SK-N-SH (cell line): ENCODE measurements at regions not wholly inside any gene's neighbourhood (a gene's known extent, or its start where the extent isn't known, plus 50 kb on each side); places are given as distances from the start of the nearest gene placed in this dataset.

Experiments used
- CTCF ChIA-PET: fragments of 300-600, 350-600 bp; formaldehyde crosslinking; extraction: SDS; loops from one replicate; lab custom pipeline; 2021; lab: Yijun Ruan, JAX
- POLR2A ChIA-PET: fragments of 350-600 bp; sonication (Branson Sonifier 250); formaldehyde crosslinking; extraction: SDS; loops from one replicate; lab custom pipeline; 2020; ENCODE audit warnings: antibody characterized with exemption, inconsistent platforms; lab: Yijun Ruan, JAX
- DNase-seq: peaks from one replicate; pipeline ENCODE4 v3.0.0; 2012
- H2AFZ ChIP-seq: fragments of 200-600 bp; sonication (generic); 2 replicates; pipeline ENCODE4 v1.8.1; 2016; ENCODE audit warnings: antibody characterized with exemption, mild to moderate bottlenecking, low read depth
- H3F3A ChIP-seq: fragments of 200-600 bp; sonication (generic); replicated peaks from 2 replicates; pipeline ENCODE3; 2016; ENCODE audit warnings: antibody characterized with exemption, mild to moderate bottlenecking; ENCODE audit not compliant: insufficient read depth
- H3K27ac ChIP-seq, 2 experiments: fragments of 200-500 bp in 1 of 2; fragments of 200-600 bp in 1 of 2; sonication (Bioruptor generic) in 1 of 2; sonication (generic), shearing (Covaris generic) in 1 of 2; 2 replicates each; pipeline versions ENCODE4 v1.5.1 to v1.6.1; 2014 to 2016; ENCODE audit warnings: low read depth in 2 of 2, inconsistent platforms in 1 of 2, low read length in 1 of 2, mild to moderate bottlenecking in 1 of 2, mixed read lengths in 1 of 2
- H3K27me3 ChIP-seq: fragments of 200-600 bp; sonication (generic), shearing (Covaris generic); 2 replicates; pipeline ENCODE4 v1.6.1; 2016; ENCODE audit warnings: mixed run types; ENCODE audit not compliant: insufficient read depth
- H3K36me3 ChIP-seq, 2 experiments: fragments of 200-500 bp in 1 of 2; fragments of 200-600 bp in 1 of 2; sonication (Bioruptor generic) in 1 of 2; sonication (generic) in 1 of 2; replicated peaks in 1 of 2; 2 replicates each; pipeline versions ENCODE3 to v1.5.1; 2014 to 2016; ENCODE audit warnings: low read length in 1 of 2, mild to moderate bottlenecking in 1 of 2; ENCODE audit not compliant: insufficient read depth in 2 of 2, control insufficient read depth in 1 of 2
- H3K4me1 ChIP-seq, 2 experiments: fragments of 200-500 bp in 1 of 2; fragments of 200-600 bp in 1 of 2; sonication (Bioruptor generic) in 1 of 2; sonication (generic), shearing (Covaris generic) in 1 of 2; 2 replicates each; pipeline versions ENCODE4 v1.5.1 to v1.6.1; 2014 to 2016; ENCODE audit warnings: low read depth in 1 of 2, low read length in 1 of 2, mixed run types in 1 of 2; ENCODE audit not compliant: insufficient read depth in 2 of 2, control insufficient read depth in 1 of 2
- H3K4me2 ChIP-seq: fragments of 200-600 bp; sonication (generic), shearing (Covaris generic); 2 replicates; pipeline ENCODE4 v1.6.1; 2017; ENCODE audit warnings: mixed run types
- H3K4me3 ChIP-seq, 2 experiments: fragments of 200-500 bp in 1 of 2; fragments of 200-600 bp in 1 of 2; sonication (Bioruptor generic) in 1 of 2; sonication (generic), shearing (Covaris generic) in 1 of 2; 2 replicates each; pipeline versions ENCODE4 v1.5.1 to v1.8.1; 2014 to 2016; ENCODE audit warnings: low read depth in 2 of 2, inconsistent platforms in 1 of 2, low read length in 1 of 2, mild to moderate bottlenecking in 1 of 2, mixed read lengths in 1 of 2, moderate library complexity in 1 of 2
- H3K79me2 ChIP-seq: fragments of 200-600 bp; sonication (generic); 2 replicates; pipeline ENCODE4 v1.8.1; 2017; ENCODE audit warnings: mild to moderate bottlenecking; ENCODE audit not compliant: insufficient read depth
- H3K9ac ChIP-seq: fragments of 200-600 bp; sonication (generic); 2 replicates; pipeline ENCODE4 v1.6.1; 2017; ENCODE audit warnings: mixed run types
- H3K9me2 ChIP-seq: fragments of 200-600 bp; sonication (generic); 2 replicates; pipeline ENCODE4 v1.6.1; 2017; ENCODE audit warnings: mixed run types
- H3K9me3 ChIP-seq: fragments of 200-600 bp; sonication (generic); 2 replicates; pipeline ENCODE4 v1.6.1; 2017; ENCODE audit warnings: mixed run types, mild to moderate bottlenecking, moderate library complexity
- H4K20me1 ChIP-seq: fragments of 200-600 bp; sonication (generic); 2 replicates; pipeline ENCODE4 v1.6.1; 2017; ENCODE audit warnings: mild to moderate bottlenecking, mixed run types; ENCODE audit not compliant: insufficient read depth
- ELF1 ChIP-seq: IDR thresholded peaks from 2 replicates; pipeline ENCODE4 v1.4.0; 2012
- FOSL2 ChIP-seq: IDR thresholded peaks from 2 replicates; pipeline ENCODE4 v1.4.0; 2012; ENCODE audit warnings: low read depth, mild to moderate bottlenecking, moderate library complexity, borderline replicate concordance
- GATA2 ChIP-seq: sonication (generic); formaldehyde crosslinking; IDR thresholded peaks from 2 replicates; pipeline ENCODE4 v1.5.0; 2020; ENCODE audit warnings: mild to moderate bottlenecking, missing genetic modification reagents
- POLR2AphosphoS5 ChIP-seq: IDR thresholded peaks from 2 replicates; pipeline ENCODE4 v1.6.1; 2012; ENCODE audit warnings: low read depth, low read length
- RCOR1 ChIP-seq: fragments of 150-350 bp; IDR thresholded peaks from 2 replicates; pipeline ENCODE4 v1.6.1; 2017; ENCODE audit warnings: antibody characterized with exemption, low read length
- YY1 ChIP-seq: IDR thresholded peaks from 2 replicates; pipeline ENCODE4 v1.4.0; 2012; ENCODE audit warnings: low read depth, mild to moderate bottlenecking
- WGBS: methylation state at CpG from one replicate; pipeline ENCODE4 v1.1.6; 2017; ENCODE audit warnings: low lambda C conversion rate; 5-methylcytosine and 5-hydroxymethylcytosine counted together
- TF ChIP-seq, protein P1 (sequence below): fragments of 150-350 bp; IDR thresholded peaks from 2 replicates; pipeline ENCODE4 v1.6.1; 2017; ENCODE audit warnings: antibody characterized with exemption, low read length, low read depth, borderline replicate concordance
- TF ChIP-seq, protein P2 (sequence below): IDR thresholded peaks from 2 replicates; pipeline ENCODE4 v1.4.0; 2012; ENCODE audit warnings: low read depth, borderline replicate concordance
- TF ChIP-seq, protein P3 (sequence below): IDR thresholded peaks from 2 replicates; pipeline ENCODE4; 2012
- TF ChIP-seq, protein P4 (sequence below): IDR thresholded peaks from 2 replicates; pipeline ENCODE4 v1.4.0; 2012; ENCODE audit warnings: low read depth, borderline replicate concordance
- TF ChIP-seq, protein P5 (sequence below): IDR thresholded peaks from 2 replicates; pipeline ENCODE4 v1.6.1; 2012; ENCODE audit warnings: mild to moderate bottlenecking, low read depth, low read length, moderate library complexity

DNA sequence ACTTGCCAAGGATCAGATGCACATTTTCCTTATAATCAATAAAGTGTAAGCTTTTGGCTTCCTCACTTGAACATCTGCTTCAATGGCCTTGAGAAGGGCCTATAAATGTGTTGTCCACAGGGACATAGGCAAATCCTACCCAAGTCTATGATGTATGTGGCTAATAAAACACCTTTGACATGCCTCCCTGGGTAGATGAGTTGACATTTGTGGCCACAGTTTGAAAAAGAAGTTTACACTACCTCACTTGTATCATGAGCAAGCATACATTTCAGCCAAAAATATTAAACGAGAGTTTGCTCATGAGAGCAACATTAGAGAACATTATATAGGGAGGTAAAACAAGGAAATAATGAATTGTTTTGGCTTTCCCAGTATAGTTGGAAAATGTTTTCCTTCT lies 1067.7 kb downstream of the C4orf33 start:
- 19% methylated on average over 1 of the region's 1 CpG for WGBS

More for the DNA sequence above, 1067.7 kb downstream of the C4orf33 start:
- Histone ChIP-seq H2AFZ (no peak overlapping the region), H3K79me2 (no peaks in the 10 kb centered on the region), H3K9ac (no peak overlapping the region), H3K36me3 (no peaks in the 10 kb centered on the region), H3K4me3 (no peak overlapping the region), H3K9me2 (no peaks in the 10 kb centered on the region), H3K4me1 (no peaks in the 10 kb centered on the region), H3F3A (no peaks in the 10 kb centered on the region), H3K27me3 (no peaks in the 10 kb centered on the region), H4K20me1 (no peaks in the 10 kb centered on the region), H3K27ac (no peak overlapping the region), H3K9me3 (no peaks in the 10 kb centered on the region), H3K4me2 (no peak overlapping the region)
- no peak for DNase-seq
- ChIA-PET POLR2A (no interaction called here), CTCF (no interaction called here)
- TF ChIP-seq, protein P1, sequence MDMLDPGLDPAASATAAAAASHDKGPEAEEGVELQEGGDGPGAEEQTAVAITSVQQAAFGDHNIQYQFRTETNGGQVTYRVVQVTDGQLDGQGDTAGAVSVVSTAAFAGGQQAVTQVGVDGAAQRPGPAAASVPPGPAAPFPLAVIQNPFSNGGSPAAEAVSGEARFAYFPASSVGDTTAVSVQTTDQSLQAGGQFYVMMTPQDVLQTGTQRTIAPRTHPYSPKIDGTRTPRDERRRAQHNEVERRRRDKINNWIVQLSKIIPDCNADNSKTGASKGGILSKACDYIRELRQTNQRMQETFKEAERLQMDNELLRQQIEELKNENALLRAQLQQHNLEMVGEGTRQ: no peak
- TF ChIP-seq GATA2 (CRISPR knock-in tag) (no peak), YY1 (no peak), FOSL2 (no peak), ELF1 (no peak), POLR2AphosphoS5 (no peak), RCOR1 (no peak)
- TF ChIP-seq, protein P2, sequence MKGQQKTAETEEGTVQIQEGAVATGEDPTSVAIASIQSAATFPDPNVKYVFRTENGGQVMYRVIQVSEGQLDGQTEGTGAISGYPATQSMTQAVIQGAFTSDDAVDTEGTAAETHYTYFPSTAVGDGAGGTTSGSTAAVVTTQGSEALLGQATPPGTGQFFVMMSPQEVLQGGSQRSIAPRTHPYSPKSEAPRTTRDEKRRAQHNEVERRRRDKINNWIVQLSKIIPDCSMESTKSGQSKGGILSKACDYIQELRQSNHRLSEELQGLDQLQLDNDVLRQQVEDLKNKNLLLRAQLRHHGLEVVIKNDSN: no peak
- TF ChIP-seq, protein P3, sequence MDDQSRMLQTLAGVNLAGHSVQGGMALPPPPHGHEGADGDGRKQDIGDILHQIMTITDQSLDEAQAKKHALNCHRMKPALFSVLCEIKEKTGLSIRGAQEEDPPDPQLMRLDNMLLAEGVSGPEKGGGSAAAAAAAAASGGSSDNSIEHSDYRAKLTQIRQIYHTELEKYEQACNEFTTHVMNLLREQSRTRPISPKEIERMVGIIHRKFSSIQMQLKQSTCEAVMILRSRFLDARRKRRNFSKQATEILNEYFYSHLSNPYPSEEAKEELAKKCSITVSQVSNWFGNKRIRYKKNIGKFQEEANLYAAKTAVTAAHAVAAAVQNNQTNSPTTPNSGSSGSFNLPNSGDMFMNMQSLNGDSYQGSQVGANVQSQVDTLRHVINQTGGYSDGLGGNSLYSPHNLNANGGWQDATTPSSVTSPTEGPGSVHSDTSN: no peak
- TF ChIP-seq, protein P4, sequence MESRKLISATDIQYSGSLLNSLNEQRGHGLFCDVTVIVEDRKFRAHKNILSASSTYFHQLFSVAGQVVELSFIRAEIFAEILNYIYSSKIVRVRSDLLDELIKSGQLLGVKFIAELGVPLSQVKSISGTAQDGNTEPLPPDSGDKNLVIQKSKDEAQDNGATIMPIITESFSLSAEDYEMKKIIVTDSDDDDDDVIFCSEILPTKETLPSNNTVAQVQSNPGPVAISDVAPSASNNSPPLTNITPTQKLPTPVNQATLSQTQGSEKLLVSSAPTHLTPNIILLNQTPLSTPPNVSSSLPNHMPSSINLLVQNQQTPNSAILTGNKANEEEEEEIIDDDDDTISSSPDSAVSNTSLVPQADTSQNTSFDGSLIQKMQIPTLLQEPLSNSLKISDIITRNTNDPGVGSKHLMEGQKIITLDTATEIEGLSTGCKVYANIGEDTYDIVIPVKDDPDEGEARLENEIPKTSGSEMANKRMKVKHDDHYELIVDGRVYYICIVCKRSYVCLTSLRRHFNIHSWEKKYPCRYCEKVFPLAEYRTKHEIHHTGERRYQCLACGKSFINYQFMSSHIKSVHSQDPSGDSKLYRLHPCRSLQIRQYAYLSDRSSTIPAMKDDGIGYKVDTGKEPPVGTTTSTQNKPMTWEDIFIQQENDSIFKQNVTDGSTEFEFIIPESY: no peak
- TF ChIP-seq, protein P5, sequence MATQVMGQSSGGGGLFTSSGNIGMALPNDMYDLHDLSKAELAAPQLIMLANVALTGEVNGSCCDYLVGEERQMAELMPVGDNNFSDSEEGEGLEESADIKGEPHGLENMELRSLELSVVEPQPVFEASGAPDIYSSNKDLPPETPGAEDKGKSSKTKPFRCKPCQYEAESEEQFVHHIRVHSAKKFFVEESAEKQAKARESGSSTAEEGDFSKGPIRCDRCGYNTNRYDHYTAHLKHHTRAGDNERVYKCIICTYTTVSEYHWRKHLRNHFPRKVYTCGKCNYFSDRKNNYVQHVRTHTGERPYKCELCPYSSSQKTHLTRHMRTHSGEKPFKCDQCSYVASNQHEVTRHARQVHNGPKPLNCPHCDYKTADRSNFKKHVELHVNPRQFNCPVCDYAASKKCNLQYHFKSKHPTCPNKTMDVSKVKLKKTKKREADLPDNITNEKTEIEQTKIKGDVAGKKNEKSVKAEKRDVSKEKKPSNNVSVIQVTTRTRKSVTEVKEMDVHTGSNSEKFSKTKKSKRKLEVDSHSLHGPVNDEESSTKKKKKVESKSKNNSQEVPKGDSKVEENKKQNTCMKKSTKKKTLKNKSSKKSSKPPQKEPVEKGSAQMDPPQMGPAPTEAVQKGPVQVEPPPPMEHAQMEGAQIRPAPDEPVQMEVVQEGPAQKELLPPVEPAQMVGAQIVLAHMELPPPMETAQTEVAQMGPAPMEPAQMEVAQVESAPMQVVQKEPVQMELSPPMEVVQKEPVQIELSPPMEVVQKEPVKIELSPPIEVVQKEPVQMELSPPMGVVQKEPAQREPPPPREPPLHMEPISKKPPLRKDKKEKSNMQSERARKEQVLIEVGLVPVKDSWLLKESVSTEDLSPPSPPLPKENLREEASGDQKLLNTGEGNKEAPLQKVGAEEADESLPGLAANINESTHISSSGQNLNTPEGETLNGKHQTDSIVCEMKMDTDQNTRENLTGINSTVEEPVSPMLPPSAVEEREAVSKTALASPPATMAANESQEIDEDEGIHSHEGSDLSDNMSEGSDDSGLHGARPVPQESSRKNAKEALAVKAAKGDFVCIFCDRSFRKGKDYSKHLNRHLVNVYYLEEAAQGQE: no peak
